GM23248 (cell line): ENCODE measurements at regions not wholly inside any gene's neighbourhood (a gene's known extent, or its start where the extent isn't known, plus 50 kb on each side); places are given as distances from the start of the nearest gene placed in this dataset.

ENCODE experiments used
- EZH2 ChIP-seq: fragments of 200-600 bp; sonication (generic); IDR thresholded peaks from 2 replicates; pipeline ENCODE4 v1.6.1; 2018; ENCODE audit warnings: antibody characterized with exemption, mild to moderate bottlenecking; ENCODE audit not compliant: insufficient read depth, poor library complexity, severe bottlenecking
- EZH2phosphoT487 ChIP-seq: fragments of 200-600 bp; sonication (generic); IDR thresholded peaks from 2 replicates; pipeline ENCODE4 v1.6.1; 2018; ENCODE audit warnings: antibody characterized with exemption, moderate library complexity, mild to moderate bottlenecking, low read depth; ENCODE audit not compliant: insufficient read depth

DNA sequence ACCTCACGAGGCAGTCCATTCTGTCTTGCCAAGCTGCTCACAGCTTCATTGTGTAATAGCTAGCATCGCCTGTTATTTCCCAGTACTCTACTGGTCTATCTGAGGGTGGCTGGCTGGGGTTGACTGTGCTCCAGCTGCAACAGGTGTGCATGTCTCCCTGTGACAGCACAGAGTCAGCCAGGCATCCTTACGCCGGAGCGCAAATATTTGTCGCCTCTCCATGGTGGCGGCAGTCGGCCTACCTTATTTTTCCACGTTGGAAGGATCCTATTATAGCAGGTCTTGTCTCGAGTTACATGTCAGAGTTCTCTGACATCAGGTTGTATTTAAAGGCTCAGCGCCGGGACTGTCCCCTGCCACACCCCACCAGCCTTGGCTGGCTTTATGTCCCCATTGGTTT is 307.1 kb downstream of the TLE3 start:
- TF ChIP-seq EZH2 (no peak), EZH2phosphoT487 (no peak)
